Neural progenitor cell (in vitro differentiated cells): ENCODE measurements at regions not wholly inside any gene's neighbourhood (a gene's known extent, or its start where the extent isn't known, plus 50 kb on each side); places are given as distances from the start of the nearest gene placed in this dataset.

ENCODE experiments used
- CTCF ChIP-seq: fragments of 200-600 bp; sonication (generic); IDR thresholded peaks from 2 replicates; pipeline ENCODE4 v1.5.1; 2017; ENCODE audit warnings: antibody characterized with exemption, mild to moderate bottlenecking
- EZH2 ChIP-seq: fragments of 200-600 bp; sonication (generic); IDR thresholded peaks from 2 replicates; pipeline ENCODE4 v1.6.1; 2017; ENCODE audit warnings: antibody characterized with exemption, mild to moderate bottlenecking, moderate library complexity
- EZH2phosphoT487 ChIP-seq: fragments of 200-600 bp; sonication (generic); IDR thresholded peaks from 2 replicates; pipeline ENCODE4 v1.6.1; 2017; ENCODE audit warnings: antibody characterized with exemption

DNA sequence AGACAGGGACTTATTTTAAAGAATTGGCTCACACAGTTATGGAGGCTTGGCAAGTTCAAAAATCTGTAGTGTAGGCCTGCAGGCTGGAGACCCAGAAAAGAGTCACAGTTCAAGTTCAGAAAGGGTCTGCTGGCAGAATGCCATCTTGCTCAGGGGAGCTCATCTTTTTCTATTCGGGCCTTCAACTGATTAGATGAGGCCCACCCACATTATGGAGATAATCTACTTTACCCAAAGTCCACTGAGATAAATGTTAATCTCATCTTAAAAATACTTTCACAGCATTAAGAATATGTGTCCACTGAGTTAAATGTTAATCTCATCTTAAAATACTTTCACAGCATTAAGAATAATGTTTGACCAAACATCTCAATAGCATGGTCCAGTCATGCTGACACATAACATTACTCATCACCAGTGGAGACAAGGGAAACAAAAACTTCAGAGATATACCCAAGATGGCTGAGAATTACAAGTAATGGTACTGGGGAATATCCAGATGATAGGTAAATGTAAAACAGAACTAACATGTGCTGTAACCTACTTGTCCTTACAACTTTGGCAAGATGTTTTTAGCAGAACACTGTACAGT lies 74.3 kb upstream of the STAC start:
- TF ChIP-seq CTCF (no peak), EZH2phosphoT487 (no peak), EZH2 (no peak)
